GM23338 (cell line): ENCODE measurements at regions not wholly inside any gene's neighbourhood (a gene's known extent, or its start where the extent isn't known, plus 50 kb on each side); places are given as distances from the start of the nearest gene placed in this dataset.

Source experiments
- ATAC-seq: fragments of 200-7000 bp; cut with Tn5 transposase; 3 replicates; pipeline ENCODE4 v1.9.1; 2020
- DNase-seq: peaks from one replicate; pipeline ENCODE4 v3.0.0-alpha.2; 2015; ENCODE audit warnings: low spot score
- H2AFZ ChIP-seq: fragments of 200-600 bp; sonication (generic); 2 replicates; pipeline ENCODE4 v1.8.0; 2016; ENCODE audit warnings: antibody characterized with exemption, mild to moderate bottlenecking, moderate library complexity
- H3F3A ChIP-seq: fragments of 200-600 bp; sonication (generic); replicated peaks from 2 replicates; pipeline ENCODE4 v1.8.0; 2017; ENCODE audit warnings: antibody characterized with exemption, mixed run types, low read depth
- H3K27ac ChIP-seq: fragments of 200-600 bp; sonication (generic); 2 replicates; pipeline ENCODE4 v1.6.1; 2016; ENCODE audit warnings: low read depth
- H3K27me3 ChIP-seq: fragments of 200-600 bp; sonication (generic); 2 replicates; pipeline ENCODE4 v1.8.0; 2016; ENCODE audit warnings: mild to moderate bottlenecking, mixed run types, moderate library complexity; ENCODE audit not compliant: insufficient read depth
- H3K36me3 ChIP-seq: fragments of 200-600 bp; sonication (generic); 2 replicates; pipeline ENCODE4 v1.8.0; 2016; ENCODE audit warnings: mild to moderate bottlenecking; ENCODE audit not compliant: insufficient read depth
- H3K4me1 ChIP-seq: fragments of 200-600 bp; sonication (generic); 2 replicates; pipeline ENCODE4 v1.8.0; 2016; ENCODE audit warnings: mild to moderate bottlenecking, moderate library complexity; ENCODE audit not compliant: insufficient read depth
- H3K4me2 ChIP-seq: fragments of 200-600 bp; sonication (generic); 2 replicates; pipeline ENCODE4 v1.7.1; 2017; ENCODE audit warnings: mixed run types
- H3K4me3 ChIP-seq: fragments of 200-600 bp; sonication (generic); 2 replicates; pipeline ENCODE4 v1.6.1; 2016; ENCODE audit warnings: mixed run types
- H3K79me2 ChIP-seq: fragments of 200-600 bp; sonication (generic); replicated peaks from 2 replicates; pipeline ENCODE4 v1.8.0; 2017; ENCODE audit warnings: mild to moderate bottlenecking; ENCODE audit not compliant: insufficient read depth
- H3K9me2 ChIP-seq: fragments of 200-600 bp; sonication (generic); 2 replicates; pipeline ENCODE4 v1.8.0; 2017; ENCODE audit not compliant: insufficient read depth
- H4K20me1 ChIP-seq: fragments of 200-600 bp; sonication (generic); replicated peaks from 2 replicates; pipeline ENCODE4 v1.8.0; 2017; ENCODE audit warnings: mild to moderate bottlenecking; ENCODE audit not compliant: insufficient read depth
- H3K27ac Mint-ChIP-seq: 2 replicates; pipeline ENCODE4 v1.8.0; 2020; ENCODE audit warnings: inconsistent platforms, mild to moderate bottlenecking, moderate library complexity, mixed read lengths
- H3K27me3 Mint-ChIP-seq: 3 replicates; pipeline ENCODE4 v1.8.0; 2022; ENCODE audit warnings: low read depth, mild to moderate bottlenecking, moderate library complexity, mixed read lengths, inconsistent platforms; ENCODE audit not compliant: insufficient read depth, poor library complexity
- H3K36me3 Mint-ChIP-seq: 3 replicates; pipeline ENCODE4 v1.8.0; 2021; ENCODE audit warnings: low read depth, mild to moderate bottlenecking, inconsistent platforms, moderate library complexity, mixed read lengths
- H3K4me1 Mint-ChIP-seq: 3 replicates; pipeline ENCODE4 v1.8.0; 2020; ENCODE audit warnings: mild to moderate bottlenecking, inconsistent platforms, mixed read lengths
- H3K4me3 Mint-ChIP-seq: 3 replicates; pipeline ENCODE4 v1.8.0; 2021; ENCODE audit warnings: moderate library complexity, mild to moderate bottlenecking, inconsistent platforms, mixed read lengths
- H3K9me3 Mint-ChIP-seq: 3 replicates; pipeline ENCODE4 v1.8.0; 2020; ENCODE audit warnings: moderate library complexity, mild to moderate bottlenecking, inconsistent platforms, mixed read lengths
- CREB1 ChIP-seq: fragments of 250-450 bp; sonication (Bioruptor Pico); IDR thresholded peaks from 2 replicates; pipeline ENCODE4 v1.5.0; 2020; ENCODE audit warnings: low read depth, mild to moderate bottlenecking, moderate library complexity
- CTCF ChIP-seq, 2 experiments: fragments of 200-600 bp in 1 of 2; sonication (generic) in 1 of 2; conservative IDR thresholded peaks; 2 replicates each; pipeline versions ENCODE4 v1.5.1 to v1.6.1; 2016 to 2017; ENCODE audit warnings: antibody characterized with exemption in 2 of 2, low read depth in 2 of 2, mild to moderate bottlenecking in 2 of 2, moderate library complexity in 1 of 2
- ETS1 ChIP-seq: IDR thresholded peaks from 2 replicates; pipeline ENCODE4 v1.6.1; 2016; ENCODE audit warnings: antibody characterized with exemption
- EZH2 ChIP-seq: fragments of 200-600 bp; sonication (generic); IDR thresholded peaks from one replicate; pipeline ENCODE4 v1.8.0; 2017; ENCODE audit warnings: antibody characterized with exemption, mild to moderate bottlenecking, low read depth; ENCODE audit not compliant: unreplicated experiment
- EZH2phosphoT487 ChIP-seq: fragments of 200-600 bp; sonication (generic); IDR thresholded peaks from one replicate; pipeline ENCODE4 v1.8.1; 2018; ENCODE audit warnings: antibody characterized with exemption; ENCODE audit not compliant: unreplicated experiment
- JUNB ChIP-seq: IDR thresholded peaks from one replicate; pipeline ENCODE4 v1.6.1; 2016; ENCODE audit warnings: antibody characterized with exemption; ENCODE audit not compliant: unreplicated experiment
- NANOG ChIP-seq: IDR thresholded peaks from 2 replicates; pipeline ENCODE4 v1.6.1; 2016; ENCODE audit warnings: antibody characterized with exemption, borderline replicate concordance
- POLR2AphosphoS5 ChIP-seq: IDR thresholded peaks from 2 replicates; pipeline ENCODE4 v1.6.1; 2016; ENCODE audit warnings: antibody characterized with exemption, low read depth
- REST ChIP-seq: IDR thresholded peaks from one replicate; pipeline ENCODE4 v1.6.1; 2018; ENCODE audit warnings: antibody characterized with exemption; ENCODE audit not compliant: unreplicated experiment
- ZNF114 ChIP-seq: fragments of 250-450 bp; sonication (Bioruptor Pico); IDR thresholded peaks from 2 replicates; pipeline ENCODE4 v1.5.0; 2020; ENCODE audit warnings: mild to moderate bottlenecking, moderate library complexity
- ZNF331 ChIP-seq: fragments of 250-450 bp; sonication (Bioruptor Pico); IDR thresholded peaks from 2 replicates; pipeline ENCODE4 v1.5.0; 2020; ENCODE audit warnings: low read depth, mild to moderate bottlenecking, moderate library complexity

- H2AFZ ChIP-seq = no peak overlapping the region; the same call in 1 of the 2 replicates
- H3K9me2 ChIP-seq = 0 out of 2 replicates have a peak, but pooled peaks cover 7% of the 10 kb centered on the region
- H3K4me3 ChIP-seq = no peak overlapping the region
- DNase-seq = no peak
- no peaks in the 10 kb centered on the region for H4K20me1 ChIP-seq
- no peak for TF ChIP-seq NANOG
- no peak for TF ChIP-seq EZH2
- no peak for TF ChIP-seq JUNB
- no peak for TF ChIP-seq REST
- no peak for TF ChIP-seq EZH2phosphoT487
- no peak for TF ChIP-seq ETS1
- TF ChIP-seq CREB1 (CRISPR knock-in tag) = no peak
- H3K27ac ChIP-seq = no peak overlapping the region
- Mint-ChIP-seq H3K4me3 (no peak overlapping the region), H3K27ac (no peak overlapping the region), H3K27me3 (no peaks in the 10 kb centered on the region), H3K36me3 (peaks cover 25% of the 10 kb centered on the region), H3K9me3 (peaks cover 30% of the 10 kb centered on the region), H3K4me1 (peaks cover 19% of the 10 kb centered on the region)
- no peaks in the 10 kb centered on the region for H3F3A ChIP-seq
- no peak overlapping the region for H3K4me2 ChIP-seq
- no peaks in the 10 kb centered on the region for H3K79me2 ChIP-seq
- H3K27me3 ChIP-seq = no peaks in the 10 kb centered on the region
- peaks cover 14% of the 10 kb centered on the region; the same call in 1 of the 2 replicates for H3K4me1 ChIP-seq
- ATAC-seq = no peak
- no peaks in the 10 kb centered on the region for H3K36me3 ChIP-seq
Observed at GRCh38 chr18:51712821-51713220, 515.3 kb upstream of the MEX3C start.

GRCh38 chr18:51716277-51716676, 518.8 kb upstream of the MEX3C start:
- peaks cover 6% of the 10 kb centered on the region; the same call in 2 of the 3 replicates for H3K9me3 Mint-ChIP-seq
- TF ChIP-seq ZNF331 (no peak), ETS1 (no peak), ZNF114 (no peak), CTCF (conservative IDR thresholded peaks at IDR 0.05; ENCODE audit: low read depth in 2 of 2) (no peak), JUNB (no peak), POLR2AphosphoS5 (no peak), CREB1 (CRISPR knock-in tag) (no peak), EZH2phosphoT487 (no peak)
- Histone ChIP-seq H3F3A (no peaks in the 10 kb centered on the region), H3K36me3 (no peaks in the 10 kb centered on the region), H3K4me2 (no peak overlapping the region), H3K4me1 (peaks cover 14% of the 10 kb centered on the region; the same call in 1 of the 2 replicates), H3K27ac (no peak overlapping the region), H4K20me1 (no peaks in the 10 kb centered on the region), H3K9me2 (peaks cover 12% of the 10 kb centered on the region; the same call in 1 of the 2 replicates), H3K79me2 (no peaks in the 10 kb centered on the region), H3K27me3 (no peaks in the 10 kb centered on the region), H3K4me3 (no peak overlapping the region), H2AFZ (no peak overlapping the region)
- no peak overlapping the region for H3K4me3 Mint-ChIP-seq
- H3K4me1 Mint-ChIP-seq = peaks cover 17% of the 10 kb centered on the region
- H3K27ac Mint-ChIP-seq = no peak overlapping the region
- ATAC-seq (no peak), DNase-seq (no peak)
- peaks cover 6% of the 10 kb centered on the region; the same call in 2 of the 3 replicates for H3K36me3 Mint-ChIP-seq
- H3K27me3 Mint-ChIP-seq = no peaks in the 10 kb centered on the region
